PC-3 (cell line): ENCODE measurements at regions not wholly inside any gene's neighbourhood (a gene's known extent, or its start where the extent isn't known, plus 50 kb on each side); places are given as distances from the start of the nearest gene placed in this dataset.

Source experiments
- ATAC-seq: fragments of 200-7000 bp; cut with Tn5 transposase; 2 replicates; pipeline ENCODE4 v1.9.1; 2020; ENCODE audit warnings: mild to moderate bottlenecking, moderate library complexity
- BruUV-seq: library from RNA; stranded (reverse); fragments of 400-500 nt; replicated peaks from 2 replicates; lab custom pipeline; 2021; lab: Mats Ljungman, UMichigan
- CTCF ChIA-PET: fragments of 300-600 bp; sonication (Branson Sonifier 250); formaldehyde crosslinking; loops from one replicate; lab custom pipeline; 2022; ENCODE audit warnings: antibody characterized with exemption; lab: Charles Lee
- POLR2A ChIA-PET: fragments of 300-600 bp; sonication (Branson Sonifier 250); formaldehyde crosslinking; loops from one replicate; lab custom pipeline; 2022; ENCODE audit warnings: antibody characterized with exemption; ENCODE audit not compliant: unreplicated experiment; lab: Charles Lee
- DNase-seq: peaks from one replicate; pipeline ENCODE4 v3.0.0-alpha.2; 2015
- H2AFZ ChIP-seq: fragments of 300-600 bp; sonication (generic); 2 replicates; pipeline ENCODE4 v1.6.0; 2016; ENCODE audit warnings: antibody characterized with exemption, low read length
- H3F3A ChIP-seq: fragments of 300-600 bp; sonication (generic); one replicate; pipeline ENCODE4 v1.6.0; 2017; ENCODE audit warnings: antibody characterized with exemption, low read length, control low read depth, mild to moderate bottlenecking; ENCODE audit not compliant: unreplicated experiment
- H3K27ac ChIP-seq: fragments of 300-600 bp; sonication (generic); 2 replicates; pipeline ENCODE4 v1.5.1; 2016; ENCODE audit warnings: mild to moderate bottlenecking, low read length
- H3K27me3 ChIP-seq: fragments of 300-600 bp; sonication (generic); 2 replicates; pipeline ENCODE4 v1.6.1; 2016; ENCODE audit warnings: low read length, mixed read lengths
- H3K36me3 ChIP-seq: fragments of 300-600 bp; sonication (generic); 2 replicates; pipeline ENCODE4 v1.6.1; 2016; ENCODE audit warnings: low read depth, mixed run types, low read length, mixed read lengths
- H3K4me1 ChIP-seq: fragments of 300-600 bp; sonication (generic); 2 replicates; pipeline ENCODE4 v1.5.1; 2016; ENCODE audit warnings: low read length; ENCODE audit not compliant: insufficient read depth
- H3K4me2 ChIP-seq: fragments of 300-600 bp; sonication (generic); 2 replicates; pipeline ENCODE4 v1.6.0; 2016; ENCODE audit warnings: low read length
- H3K4me3 ChIP-seq: fragments of 300-600 bp; sonication (generic); 2 replicates; pipeline ENCODE4 v1.5.1; 2016; ENCODE audit warnings: mild to moderate bottlenecking, low read length, mixed read lengths
- H3K79me2 ChIP-seq: fragments of 300-600 bp; sonication (generic); 2 replicates; pipeline ENCODE4 v1.6.1; 2017; ENCODE audit warnings: low read length, mixed read lengths
- H3K9ac ChIP-seq: fragments of 300-600 bp; sonication (generic); 2 replicates; pipeline ENCODE4 v1.6.0; 2016; ENCODE audit warnings: mild to moderate bottlenecking, low read length
- H3K9me2 ChIP-seq: fragments of 300-600 bp; sonication (generic); replicated peaks from 2 replicates; pipeline ENCODE4 v1.6.1; 2016; ENCODE audit warnings: mixed run types, low read length, mixed read lengths
- H3K9me3 ChIP-seq: fragments of 300-600 bp; sonication (generic); 2 replicates; pipeline ENCODE4 v1.6.1; 2016; ENCODE audit warnings: low read length, mixed read lengths
- H4K20me1 ChIP-seq: fragments of 300-600 bp; sonication (generic); 2 replicates; pipeline ENCODE4 v1.6.1; 2016; ENCODE audit warnings: low read length, mixed read lengths
- CTCF ChIP-seq: fragments of 300-600 bp; sonication (generic); conservative IDR thresholded peaks from 2 replicates; pipeline ENCODE4 v1.5.1; 2017; ENCODE audit warnings: antibody characterized with exemption, low read depth, mild to moderate bottlenecking, low read length
- EZH2 ChIP-seq: fragments of 300-600 bp; sonication (generic); IDR thresholded peaks from one replicate; pipeline ENCODE4 v1.6.1; 2017; ENCODE audit warnings: antibody characterized with exemption, mild to moderate bottlenecking, low read length; ENCODE audit not compliant: unreplicated experiment
- EZH2phosphoT487 ChIP-seq: fragments of 300-600 bp; sonication (generic); IDR thresholded peaks from 2 replicates; pipeline ENCODE4 v1.6.1; 2018; ENCODE audit warnings: mild to moderate bottlenecking, antibody characterized with exemption, low read length, borderline replicate concordance
- intact Hi-C: fragments of 100-400 bp; cut with micrococcal nuclease; formaldehyde crosslinking; loops from 2 replicates; pipeline ENCODE4 v1.9.0; 2023

GRCh38 chr16:64094181-64094965 is 1027.5 kb downstream of the CDH11 start:
- H3K9me2 ChIP-seq, result no peaks in the 10 kb centered on the region
- TF ChIP-seq EZH2phosphoT487 (no peak), EZH2 (no peak), CTCF (no peak)
- H3K27ac ChIP-seq, result no peak overlapping the region
- no peaks in the 10 kb centered on the region for H4K20me1 ChIP-seq
- H2AFZ ChIP-seq, result no peak overlapping the region
- no peaks in the 10 kb centered on the region for H3K36me3 ChIP-seq
- ChIA-PET CTCF (no interaction called here), POLR2A (no interaction called here)
- peaks cover 14% of the 10 kb centered on the region for H3K4me1 ChIP-seq
- no peak overlapping the region for H3K4me3 ChIP-seq
- H3K9me3 ChIP-seq, result no peaks in the 10 kb centered on the region
- H3K27me3 ChIP-seq, result no peaks in the 10 kb centered on the region
- no peaks in the 10 kb centered on the region for H3K79me2 ChIP-seq
- no peak overlapping the region for H3K9ac ChIP-seq
- no peak overlapping the region for H3K4me2 ChIP-seq
- intact Hi-C loops, result loop anchor here (5.0 kb wide), 3 partner anchors 148 to 1023 kb away; no protein-coding TSS in a partner anchor
- BruUV-seq, result no TSS peak
- H3F3A ChIP-seq, result no peaks in the 10 kb centered on the region
- no peak for ATAC-seq
- DNase-seq, result no peak

GRCh38 chr16:64092271-64092670 is 1029.6 kb downstream of the CDH11 start:
- no peaks in the 10 kb centered on the region for H3K9me3 ChIP-seq
- H3F3A ChIP-seq, result no peaks in the 10 kb centered on the region
- CTCF ChIA-PET, result no interaction called here
- POLR2A ChIA-PET, result interaction anchor here (0.7 kb wide), 1 partner anchor 149 kb away, joined by 3 read pairs; no protein-coding TSS in a partner anchor
- H3K9me2 ChIP-seq, result no peaks in the 10 kb centered on the region
- peak overlapping the region; percentile 49 for H3K4me2 ChIP-seq
- ATAC-seq (peak; percentile 93), DNase-seq (peak; percentile 83)
- peaks cover 14% of the 10 kb centered on the region for H3K4me1 ChIP-seq
- H3K4me3 ChIP-seq, result no peak overlapping the region
- BruUV-seq, result no TSS peak
- no peaks in the 10 kb centered on the region for H3K36me3 ChIP-seq
- intact Hi-C loops, result loop anchor here (1.0 to 5.0 kb wide), 4 partner anchors 150 to 1025 kb away; no protein-coding TSS in a partner anchor
- H3K9ac ChIP-seq, result no peak overlapping the region
- TF ChIP-seq CTCF (no peak), EZH2phosphoT487 (no peak)
- no peaks in the 10 kb centered on the region for H3K79me2 ChIP-seq
- peak overlapping the region; percentile 26; the same call in 1 of the 2 replicates for H3K27ac ChIP-seq
- H4K20me1 ChIP-seq, result no peaks in the 10 kb centered on the region
- no peaks in the 10 kb centered on the region for H3K27me3 ChIP-seq
- 0 out of 2 replicates have a peak overlapping the region, but pooled peaks have one; percentile 35 for H2AFZ ChIP-seq

GRCh38 chr16:64090327-64090726 is 1031.5 kb downstream of the CDH11 start:
- no peak for ATAC-seq
- no peak overlapping the region for H3K4me2 ChIP-seq
- H3K4me1 ChIP-seq, result peaks cover 14% of the 10 kb centered on the region
- H3K9me2 ChIP-seq, result no peaks in the 10 kb centered on the region
- CTCF ChIA-PET, result no interaction called here
- no peaks in the 10 kb centered on the region for H3K79me2 ChIP-seq
- no peaks in the 10 kb centered on the region for H3K27me3 ChIP-seq
- intact Hi-C loops, result loop anchor here (5.0 kb wide), 3 partner anchors 152 to 1027 kb away; no protein-coding TSS in a partner anchor
- POLR2A ChIA-PET, result no interaction called here
- H3K27ac ChIP-seq, result no peak overlapping the region
- H3F3A ChIP-seq, result no peaks in the 10 kb centered on the region
- no peaks in the 10 kb centered on the region for H4K20me1 ChIP-seq
- no peaks in the 10 kb centered on the region for H3K9me3 ChIP-seq
- no peaks in the 10 kb centered on the region for H3K36me3 ChIP-seq
- BruUV-seq, result no TSS peak
- no peak overlapping the region for H3K4me3 ChIP-seq
- no peak for DNase-seq
- H3K9ac ChIP-seq, result no peak overlapping the region
- no peak for TF ChIP-seq EZH2
- TF ChIP-seq CTCF, result no peak
- no peak for TF ChIP-seq EZH2phosphoT487
- H2AFZ ChIP-seq, result no peak overlapping the region
